NCI-H146 treated with DMSO at 0.1 percent for 48 hours (cell line): ENCODE measurements at regions not wholly inside any gene's neighbourhood (a gene's known extent, or its start where the extent isn't known, plus 50 kb on each side); places are given as distances from the start of the nearest gene placed in this dataset.

Source experiments
- DNase-seq: peaks from one replicate; lab custom pipeline; 2025; ENCODE audit not compliant: unreplicated experiment; lab: John Stamatoyannopoulos, UW

- no peak for DNase-seq
Observed at GRCh38 chr2:831622-832021, 119.0 kb upstream of the SNTG2 start.

GRCh38 chr2:831225-831536, 119.5 kb upstream of the SNTG2 start:
- no peak for DNase-seq

- DNase-seq: no peak
Observed at GRCh38 chr2:830419-831224, 120.0 kb upstream of the SNTG2 start.

GRCh38 chr2:829047-829446, 121.6 kb upstream of the SNTG2 start:
- no peak for DNase-seq

GRCh38 chr2:824954-825353, 125.7 kb upstream of the SNTG2 start:
- no peak for DNase-seq

GRCh38 chr2:824524-824923, 126.1 kb upstream of the SNTG2 start:
- DNase-seq: no peak

DNA sequence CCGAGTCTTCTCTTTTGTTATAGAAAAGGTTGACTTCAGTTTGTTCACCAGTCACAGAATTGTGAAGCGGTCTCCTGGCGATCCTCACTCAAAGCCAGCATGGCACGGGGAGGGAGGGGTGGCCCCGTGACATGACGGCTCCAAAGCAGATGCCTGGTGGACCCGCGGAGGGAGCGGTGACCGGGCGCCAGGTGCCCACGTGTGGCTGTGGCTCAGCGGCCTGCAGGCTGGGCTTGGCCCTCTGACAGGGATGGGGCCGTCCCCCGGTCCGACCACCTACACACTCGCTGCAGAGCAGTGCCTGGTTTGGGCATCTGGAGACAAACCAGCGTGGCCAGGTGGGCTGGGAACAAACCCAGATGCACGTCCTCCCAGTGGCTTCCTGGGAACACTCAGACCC, 129.1 kb upstream of the SNTG2 start:
- no peak for DNase-seq

DNA sequence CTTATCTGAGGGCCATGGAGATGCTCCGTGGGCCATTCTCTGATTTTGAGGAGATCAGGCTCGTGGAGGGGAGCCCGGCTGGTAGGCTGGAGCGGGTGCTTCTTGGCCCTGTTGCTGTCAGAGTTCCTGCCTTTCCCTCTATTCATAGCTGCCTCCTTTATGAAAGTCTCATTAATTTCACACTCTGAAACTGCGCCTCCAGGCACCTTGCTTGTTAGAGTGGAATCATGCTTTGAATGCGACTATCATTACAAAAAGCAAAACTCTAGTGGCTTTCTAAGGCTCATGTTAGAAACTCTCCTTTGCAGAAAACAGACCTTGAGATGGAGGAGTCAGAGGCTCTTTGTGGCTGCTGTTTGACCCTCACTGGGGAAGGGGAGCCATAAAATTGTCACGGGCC, 131.0 kb upstream of the SNTG2 start:
- no peak for DNase-seq

- DNase-seq: no peak
Observed at GRCh38 chr2:819121-819520, 131.5 kb upstream of the SNTG2 start.

DNA sequence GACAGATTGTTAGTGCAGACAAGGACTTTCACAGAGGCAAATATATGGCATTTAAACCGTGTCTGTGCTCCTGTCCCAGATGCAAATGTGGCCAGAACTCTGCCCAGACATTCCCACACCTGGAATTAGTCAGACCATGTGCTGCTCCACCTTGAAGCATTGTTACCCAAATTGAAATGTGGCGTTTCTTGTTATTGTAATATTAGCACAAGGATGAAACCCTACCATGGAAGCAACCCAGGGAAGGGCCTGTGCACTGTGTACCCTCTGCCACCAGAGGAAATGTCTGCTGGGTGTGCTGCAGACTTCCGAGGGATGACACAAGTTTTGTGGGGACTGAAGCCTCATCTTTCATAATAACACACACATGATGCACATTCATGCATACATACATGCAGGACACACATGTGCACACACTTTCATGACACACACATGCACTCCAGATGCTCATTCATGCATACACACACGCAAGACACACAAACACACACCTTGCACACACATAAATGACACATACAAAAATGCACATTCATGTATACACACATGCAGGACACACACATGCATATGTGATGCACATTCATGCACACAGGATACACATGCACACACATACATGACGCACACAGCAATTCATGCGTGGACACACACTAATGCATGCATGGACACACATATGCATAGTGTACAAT, 133.2 kb upstream of the SNTG2 start:
- DNase-seq: no peak

GRCh38 chr2:816278-816677, 134.4 kb upstream of the SNTG2 start:
- DNase-seq: no peak

DNA sequence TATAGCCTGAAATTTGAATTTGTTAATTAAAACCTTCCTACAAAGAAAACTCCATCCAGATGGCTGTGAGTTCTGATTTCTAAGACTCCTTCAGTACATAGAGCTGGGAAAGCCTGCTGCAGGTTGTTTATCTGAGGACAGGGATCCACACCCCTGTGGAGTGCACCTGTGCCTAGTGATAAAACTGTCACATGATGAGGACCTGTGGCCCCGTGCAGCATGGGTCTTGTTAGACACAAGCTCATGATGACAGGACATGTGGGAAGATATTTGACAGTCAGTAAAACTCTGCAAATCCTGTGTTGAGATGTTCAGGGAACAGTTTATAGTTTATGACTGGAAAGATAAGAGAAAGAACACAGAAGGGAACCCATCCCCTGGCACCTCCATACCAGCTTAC, 133.2 kb upstream of the TMEM18 start:
- no peak for DNase-seq

- DNase-seq: no peak
Observed at GRCh38 chr2:807300-807699, 130.1 kb upstream of the TMEM18 start.

DNA sequence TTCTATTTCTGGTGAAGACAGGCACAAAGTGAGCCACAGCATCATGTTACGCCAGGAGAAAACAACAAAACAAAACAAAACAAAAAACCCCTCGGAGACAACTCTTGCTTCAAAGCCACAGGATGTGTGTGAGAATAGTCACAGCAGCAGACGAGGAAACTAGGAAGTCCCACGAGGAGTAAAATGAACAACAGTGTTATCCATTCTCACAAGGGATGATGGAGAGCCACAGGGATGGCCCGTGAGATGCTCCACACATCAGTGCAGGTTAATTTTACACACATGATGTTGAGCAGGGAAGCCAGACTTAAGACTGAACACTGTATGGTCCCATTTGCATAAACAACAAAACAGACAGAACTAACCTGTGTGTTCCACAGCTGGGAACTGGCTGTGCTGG, 128.5 kb upstream of the TMEM18 start:
- no peak for DNase-seq

DNA sequence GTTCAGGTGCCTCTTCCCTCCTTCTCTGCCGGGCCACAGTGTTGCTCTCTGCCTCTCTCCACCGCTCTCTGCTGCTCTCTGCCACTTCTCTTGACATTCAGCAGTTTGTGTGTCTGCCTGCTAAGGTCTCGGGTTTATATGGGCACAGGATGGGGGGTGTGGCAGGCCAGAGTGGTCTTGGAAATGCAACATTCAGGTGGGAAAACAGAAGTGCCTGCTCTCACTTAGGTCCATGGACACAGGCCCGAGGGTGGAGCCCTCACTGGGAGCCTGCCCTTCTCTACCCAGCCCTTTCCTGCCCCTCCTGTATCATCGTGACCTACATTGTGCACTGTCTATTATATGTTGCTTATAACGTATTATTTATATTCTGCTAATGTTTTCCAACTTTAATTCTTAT, 120.8 kb upstream of the TMEM18 start:
- DNase-seq: no peak

DNA sequence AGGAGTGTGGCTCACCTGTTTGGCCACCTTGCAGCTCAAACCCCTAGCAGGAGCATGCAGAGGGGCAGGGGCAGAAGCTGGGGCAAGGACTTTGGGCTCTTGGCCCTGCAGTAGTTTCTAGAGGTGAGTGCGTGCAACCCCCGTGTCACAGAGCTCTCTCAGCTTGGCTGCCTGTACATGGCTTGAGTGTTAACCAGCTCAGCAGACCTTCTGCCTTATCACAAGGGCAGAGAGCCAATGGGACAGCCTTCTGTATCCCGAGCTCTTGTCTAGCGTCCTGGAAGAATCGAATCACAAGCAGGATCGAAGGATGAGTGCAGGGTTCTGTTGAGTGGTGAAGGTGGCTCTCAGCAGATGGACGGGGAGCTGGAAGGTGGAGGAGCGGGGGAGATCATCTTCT, 120.3 kb upstream of the TMEM18 start:
- DNase-seq: no peak

DNA sequence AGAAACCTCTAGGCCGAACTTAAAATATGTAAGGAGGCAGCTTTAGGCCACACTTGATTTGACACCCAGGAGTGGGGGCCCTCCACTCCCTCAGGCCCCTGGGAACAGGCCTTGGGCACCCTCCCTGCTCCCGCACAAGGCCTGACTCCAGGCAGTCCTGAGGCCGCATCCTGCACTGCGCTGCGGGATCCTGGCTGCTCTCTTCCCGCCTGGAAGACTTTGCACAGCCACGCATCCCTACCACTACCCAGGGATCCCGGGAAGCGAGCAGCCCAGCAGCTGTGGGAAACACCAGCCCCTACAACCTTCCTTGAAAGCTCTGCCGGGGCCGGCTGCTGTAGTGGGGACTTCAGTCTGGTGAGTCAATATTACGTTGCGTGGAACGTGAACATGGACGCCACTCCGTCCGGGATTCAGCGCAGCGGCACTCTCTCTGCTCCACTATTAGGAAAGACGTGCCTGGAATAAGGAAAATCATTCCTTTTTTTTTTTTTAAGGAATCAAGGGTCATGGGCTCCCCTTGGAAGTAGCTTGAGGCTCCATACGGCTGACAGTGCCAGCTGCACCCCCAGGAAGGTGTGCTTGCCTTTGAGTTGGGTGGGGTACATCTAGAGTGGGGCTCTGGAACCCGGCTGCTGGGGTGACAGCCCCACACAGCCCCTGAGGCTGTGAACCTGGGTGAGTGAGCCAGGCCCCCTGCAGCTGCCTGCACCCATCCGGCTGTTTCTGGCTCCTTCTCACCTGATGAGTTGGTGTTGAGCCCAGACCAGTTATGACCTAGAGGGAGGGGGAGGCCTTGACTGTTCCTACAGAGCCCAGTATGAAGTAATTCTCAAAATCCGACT, 119.2 kb upstream of the TMEM18 start:
- DNase-seq: no peak

- no peak for DNase-seq
Observed at GRCh38 chr2:795531-796041, 118.4 kb upstream of the TMEM18 start.

- DNase-seq: no peak
Observed at GRCh38 chr2:794554-795241, 117.5 kb upstream of the TMEM18 start.

DNA sequence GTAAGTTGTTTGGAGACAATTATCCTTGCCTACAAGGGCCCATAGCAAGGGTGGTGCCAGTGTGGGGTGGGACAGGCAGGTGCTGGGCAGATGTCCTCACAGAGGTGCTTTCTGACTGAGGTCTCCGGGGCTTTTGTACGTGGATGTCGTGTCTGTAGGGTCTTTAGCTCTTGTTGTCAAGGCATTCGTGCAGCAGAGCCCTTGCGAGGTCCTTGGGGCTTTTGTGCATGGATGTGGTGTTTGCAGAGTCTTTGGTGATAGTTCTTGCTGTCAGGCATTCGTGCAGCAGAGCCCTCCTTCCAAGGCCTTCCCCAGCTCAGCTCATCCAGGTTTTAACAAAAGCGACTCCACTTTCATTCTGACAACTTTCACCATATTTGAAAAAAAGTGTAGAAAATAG, 116.0 kb upstream of the TMEM18 start:
- DNase-seq: no peak

DNA sequence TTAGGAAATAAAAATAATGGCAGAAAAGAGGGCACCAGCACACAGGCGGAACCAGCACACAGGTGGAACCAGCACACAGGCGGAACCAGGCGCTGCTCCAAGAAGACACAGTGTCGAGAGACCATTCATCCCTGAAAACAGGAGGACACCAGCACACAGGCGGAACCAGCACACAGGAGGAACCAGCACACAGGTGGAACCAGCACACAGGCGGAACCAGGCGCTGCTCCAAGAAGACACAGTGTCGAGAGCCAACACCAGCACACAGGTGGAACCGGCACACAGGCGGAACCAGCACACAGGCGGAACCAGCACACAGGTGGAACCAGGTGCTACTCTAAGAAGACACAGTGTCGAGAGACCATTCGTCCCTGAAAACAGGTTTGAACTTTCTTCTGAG, 115.5 kb upstream of the TMEM18 start:
- no peak for DNase-seq
